Activated CD4-positive, alpha-beta T cell treated with anti-CD3 and anti-CD28 coated beads for 36 hours (primary cell): ENCODE measurements at regions not wholly inside any gene's neighbourhood (a gene's known extent, or its start where the extent isn't known, plus 50 kb on each side); places are given as distances from the start of the nearest gene placed in this dataset.
"Not testable (repeated sequence)": the region's sequence is repeated elsewhere in the genome, so short reads cannot be mapped to it uniquely, and the experiment has no call there.

Source experiments
- ATAC-seq: fragments of 200-7000 bp; cut with Tn5 transposase; one replicate; pipeline ENCODE4 v1.10.0; 2021; ENCODE audit warnings: mild to moderate bottlenecking, moderate library complexity
- CTCF ChIA-PET: fragments of 350-600 bp; sonication (Branson Sonifier 250); formaldehyde crosslinking; loops from one replicate; lab custom pipeline; 2021; ENCODE audit warnings: antibody characterized with exemption; lab: Charles Lee
- POLR2A ChIA-PET: fragments of 350-600 bp; sonication (Branson Sonifier 250); formaldehyde crosslinking; loops from one replicate; lab custom pipeline; 2021; ENCODE audit warnings: antibody characterized with exemption, inconsistent platforms; lab: Charles Lee
- DNase-seq: peaks from one replicate; pipeline ENCODE4 v3.0.0-alpha.2; 2020
- H3K27ac Mint-ChIP-seq: one replicate; pipeline ENCODE4 v1.8.0; 2021; ENCODE audit warnings: mixed read lengths
- H3K27me3 Mint-ChIP-seq: one replicate; pipeline ENCODE4 v1.8.0; 2021; ENCODE audit warnings: mixed read lengths
- H3K36me3 Mint-ChIP-seq: one replicate; pipeline ENCODE4 v1.8.0; 2021; ENCODE audit warnings: low read depth, mixed read lengths
- H3K4me1 Mint-ChIP-seq: one replicate; pipeline ENCODE4 v1.8.0; 2021; ENCODE audit warnings: mixed read lengths
- H3K4me3 Mint-ChIP-seq: one replicate; pipeline ENCODE4 v1.8.0; 2021; ENCODE audit warnings: mild to moderate bottlenecking, moderate library complexity, mixed read lengths
- H3K9me3 Mint-ChIP-seq: one replicate; pipeline ENCODE4 v1.8.0; 2021; ENCODE audit warnings: low read depth, mixed read lengths
- intact Hi-C, 2 experiments: fragments of 100-400 bp; cut with DNase I in 1 of 2; cut with micrococcal nuclease in 1 of 2; formaldehyde crosslinking; loops; one replicate each; pipeline versions ENCODE4 v1.14.2 to v1.15.1; 2022 to 2024; cut with DNase I, micrococcal nuclease

GRCh38 chr11:116030697-116031331, 526.6 kb upstream of the CADM1 start:
- ATAC-seq (no peak), DNase-seq (no peak)
- peaks cover 2% of the 10 kb centered on the region for H3K27me3 Mint-ChIP-seq
- H3K9me3 Mint-ChIP-seq: peaks cover 6% of the 10 kb centered on the region
- no peak overlapping the region for H3K27ac Mint-ChIP-seq
- no peaks in the 10 kb centered on the region for H3K4me1 Mint-ChIP-seq
- intact Hi-C loops: no loop called here
- H3K4me3 Mint-ChIP-seq: no peak overlapping the region
- H3K36me3 Mint-ChIP-seq: no peaks in the 10 kb centered on the region
- ChIA-PET CTCF (no interaction called here), POLR2A (no interaction called here)

- H3K4me1 Mint-ChIP-seq, ATAC-seq, H3K27me3 Mint-ChIP-seq, intact Hi-C loops, H3K9me3 Mint-ChIP-seq, POLR2A ChIA-PET, DNase-seq, H3K36me3 Mint-ChIP-seq, H3K4me3 Mint-ChIP-seq, CTCF ChIA-PET, H3K27ac Mint-ChIP-seq: not testable (repeated sequence)
Observed at GRCh38 chr11:116028506-116028905, 524.3 kb upstream of the CADM1 start.

- H3K9me3 Mint-ChIP-seq: peaks cover 4% of the 10 kb centered on the region
- intact Hi-C loops: no loop called here
Observed at GRCh38 chr11:115999437-115999836, 495.2 kb upstream of the CADM1 start.

GRCh38 chr11:115996808-115997188, 492.6 kb upstream of the CADM1 start:
- Mint-ChIP-seq H3K9me3 (peaks cover 4% of the 10 kb centered on the region), H3K4me3 (no peak overlapping the region), H3K27ac (no peak overlapping the region), H3K36me3 (no peaks in the 10 kb centered on the region), H3K4me1 (no peaks in the 10 kb centered on the region), H3K27me3 (peaks cover 9% of the 10 kb centered on the region)
- DNase-seq: no peak
- CTCF ChIA-PET: no interaction called here
- intact Hi-C loops: no loop called here
- POLR2A ChIA-PET: no interaction called here
- no peak for ATAC-seq

More at GRCh38 chr11:115999437-115999836, 495.2 kb upstream of the CADM1 start:
- Mint-ChIP-seq H3K27me3 (peaks cover 12% of the 10 kb centered on the region), H3K4me1 (no peaks in the 10 kb centered on the region), H3K4me3 (no peak overlapping the region), H3K36me3 (no peaks in the 10 kb centered on the region), H3K27ac (no peak overlapping the region)
- DNase-seq (no peak), ATAC-seq (no peak)
- POLR2A ChIA-PET: no interaction called here
- CTCF ChIA-PET: no interaction called here

GRCh38 chr11:115996125-115996807, 492.1 kb upstream of the CADM1 start:
- intact Hi-C loops: no loop called here
- no peak overlapping the region for H3K4me3 Mint-ChIP-seq

GRCh38 chr11:115993590-115993989, 489.4 kb upstream of the CADM1 start:
- Mint-ChIP-seq H3K4me3 (no peak overlapping the region), H3K36me3 (no peaks in the 10 kb centered on the region), H3K27ac (no peak overlapping the region), H3K9me3 (peaks cover 4% of the 10 kb centered on the region), H3K27me3 (peaks cover 8% of the 10 kb centered on the region), H3K4me1 (no peaks in the 10 kb centered on the region)
- intact Hi-C loops: no loop called here
- ChIA-PET POLR2A (no interaction called here), CTCF (no interaction called here)
- DNase-seq (no peak), ATAC-seq (no peak)

More at GRCh38 chr11:115996125-115996807, 492.1 kb upstream of the CADM1 start:
- no peaks in the 10 kb centered on the region for H3K4me1 Mint-ChIP-seq
- ChIA-PET CTCF (no interaction called here), POLR2A (no interaction called here)
- H3K9me3 Mint-ChIP-seq: peaks cover 4% of the 10 kb centered on the region
- H3K36me3 Mint-ChIP-seq: no peaks in the 10 kb centered on the region
- no peak for ATAC-seq
- H3K27ac Mint-ChIP-seq: no peak overlapping the region
- peaks cover 8% of the 10 kb centered on the region for H3K27me3 Mint-ChIP-seq
- DNase-seq: no peak

GRCh38 chr11:115990004-115990447, 485.8 kb upstream of the CADM1 start:
- Mint-ChIP-seq H3K27me3 (peaks cover 4% of the 10 kb centered on the region), H3K4me1 (no peaks in the 10 kb centered on the region), H3K36me3 (no peaks in the 10 kb centered on the region), H3K27ac (no peak overlapping the region), H3K9me3 (no peaks in the 10 kb centered on the region), H3K4me3 (no peak overlapping the region)
- DNase-seq (peak; percentile 23), ATAC-seq (no peak)
- intact Hi-C loops: no loop called here
- ChIA-PET POLR2A (no interaction called here), CTCF (no interaction called here)

GRCh38 chr11:115985896-115986295, 481.7 kb upstream of the CADM1 start:
- ATAC-seq (no peak), DNase-seq (no peak)
- H3K4me3 Mint-ChIP-seq: no peak overlapping the region
- no peaks in the 10 kb centered on the region for H3K4me1 Mint-ChIP-seq
- ChIA-PET CTCF (no interaction called here), POLR2A (no interaction called here)
- H3K9me3 Mint-ChIP-seq: peaks cover 1% of the 10 kb centered on the region
- no peak overlapping the region for H3K27ac Mint-ChIP-seq
- peaks cover 2% of the 10 kb centered on the region for H3K27me3 Mint-ChIP-seq
- intact Hi-C loops: no loop called here
- no peaks in the 10 kb centered on the region for H3K36me3 Mint-ChIP-seq

GRCh38 chr11:115984228-115984627, 480.0 kb upstream of the CADM1 start:
- Mint-ChIP-seq H3K27ac (no peak overlapping the region), H3K27me3 (peaks cover 2% of the 10 kb centered on the region), H3K9me3 (peaks cover 1% of the 10 kb centered on the region), H3K4me3 (no peak overlapping the region), H3K36me3 (no peaks in the 10 kb centered on the region), H3K4me1 (no peaks in the 10 kb centered on the region)
- ChIA-PET CTCF (no interaction called here), POLR2A (no interaction called here)
- intact Hi-C loops: no loop called here
- ATAC-seq: no peak
- no peak for DNase-seq

GRCh38 chr11:115982666-115983065, 478.5 kb upstream of the CADM1 start:
- intact Hi-C loops: no loop called here
- H3K27me3 Mint-ChIP-seq: no peaks in the 10 kb centered on the region
- DNase-seq: no peak
- peaks cover 1% of the 10 kb centered on the region for H3K9me3 Mint-ChIP-seq
- ChIA-PET POLR2A (no interaction called here), CTCF (no interaction called here)
- no peak for ATAC-seq
- no peak overlapping the region for H3K4me3 Mint-ChIP-seq
- H3K27ac Mint-ChIP-seq: no peak overlapping the region
- no peaks in the 10 kb centered on the region for H3K4me1 Mint-ChIP-seq
- no peaks in the 10 kb centered on the region for H3K36me3 Mint-ChIP-seq

GRCh38 chr11:115981814-115982471, 477.7 kb upstream of the CADM1 start:
- ATAC-seq: no peak
- DNase-seq: no peak
- Mint-ChIP-seq H3K4me1 (no peaks in the 10 kb centered on the region), H3K36me3 (no peaks in the 10 kb centered on the region), H3K4me3 (no peak overlapping the region), H3K27ac (no peak overlapping the region), H3K27me3 (peaks cover 3% of the 10 kb centered on the region), H3K9me3 (peaks cover 1% of the 10 kb centered on the region)
- intact Hi-C loops: no loop called here
- ChIA-PET POLR2A (no interaction called here), CTCF (no interaction called here)

GRCh38 chr11:115981104-115981481, 476.9 kb upstream of the CADM1 start:
- H3K36me3 Mint-ChIP-seq: no peaks in the 10 kb centered on the region
- DNase-seq (no peak), ATAC-seq (no peak)
- no peaks in the 10 kb centered on the region for H3K4me1 Mint-ChIP-seq
- H3K27me3 Mint-ChIP-seq: peaks cover 9% of the 10 kb centered on the region
- peaks cover 1% of the 10 kb centered on the region for H3K9me3 Mint-ChIP-seq
- CTCF ChIA-PET: no interaction called here
- POLR2A ChIA-PET: no interaction called here
- no peak overlapping the region for H3K27ac Mint-ChIP-seq
- intact Hi-C loops: no loop called here
- no peak overlapping the region for H3K4me3 Mint-ChIP-seq
